ENCODE measurements at regions not wholly inside any gene's neighbourhood (a gene's known extent, or its start where the extent isn't known, plus 50 kb on each side); places are given as distances from the start of the nearest gene placed in this dataset.

DNA sequence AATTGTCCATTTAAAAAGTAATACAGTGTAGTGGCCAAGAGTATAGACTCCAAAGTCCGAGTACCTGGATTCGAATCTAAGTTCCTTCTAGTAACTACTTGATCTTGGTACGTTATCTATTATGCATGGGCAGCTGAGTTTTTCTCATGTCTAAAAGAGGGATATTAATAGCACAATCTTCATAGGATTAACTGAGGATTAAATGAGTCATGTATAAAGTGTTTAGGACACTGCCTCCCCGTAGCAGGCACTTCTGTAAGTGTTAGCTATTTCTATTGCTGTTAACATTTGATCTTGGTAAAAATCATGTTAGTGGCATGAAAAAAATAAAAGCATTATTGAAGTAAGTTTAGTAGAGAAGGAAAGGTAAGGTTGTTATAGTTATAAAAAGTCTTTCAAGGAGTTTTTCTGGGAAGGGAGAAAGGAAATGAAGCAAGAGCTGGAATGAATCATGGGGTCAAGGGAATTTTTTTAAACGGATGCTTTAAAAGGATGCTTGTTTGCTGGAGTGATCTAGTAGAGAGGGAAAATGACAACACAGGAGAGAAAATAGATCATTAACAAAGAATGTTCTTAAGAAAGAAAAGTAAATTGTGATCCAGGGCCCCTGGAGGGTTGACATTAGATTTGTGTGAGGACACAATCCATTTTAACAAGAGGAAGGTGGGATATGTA is 502.2 kb upstream of the USP15 start:
- WGBS (ENCODE audit: insufficient coverage), result 73% methylated on average over 2 of the region's 5 CpGs
- Histone ChIP-seq H3K9me3 (no peaks in the 10 kb centered on the region), H3K36me3 (ENCODE audit: control insufficient read depth in 2 of 2, extremely low read depth in 1 of 2, insufficient read depth in 1 of 2, low read length in 1 of 2) (no peaks in the 10 kb centered on the region), H3K27me3 (replicated peaks in 1 of 2; ENCODE audit: control insufficient read depth in 2 of 2, extremely low read depth in 1 of 2, insufficient read depth in 2 of 2, low read length in 1 of 2) (no peaks in the 10 kb centered on the region), H3K4me3 (ENCODE audit: control insufficient read depth in 1 of 2, extremely low read depth in 1 of 2, low read length in 1 of 2) (no peak overlapping the region), H3K27ac (ENCODE audit: low read length) (no peak overlapping the region), H3K4me1 (ENCODE audit: control insufficient read depth in 1 of 2, extremely low read depth in 1 of 2, insufficient read depth in 2 of 2, low read length in 2 of 2) (no peaks in the 10 kb centered on the region)
- ATAC-seq (replicated peaks in 1 of 4) (no peak), DNase-seq (no peak)
- H3K9me3 Mint-ChIP-seq, result peaks cover 0 to 3% (median 2%) of the 10 kb centered on the region in 3 donors
- POLR2A ChIA-PET, result no interaction called here
- no peaks in the 10 kb centered on the region for H3K27me3 Mint-ChIP-seq
- no peaks in the 10 kb centered on the region for H3K4me1 Mint-ChIP-seq
- no peaks in the 10 kb centered on the region for H3K36me3 Mint-ChIP-seq
- CTCF ChIA-PET, result interaction anchor here in 1 of 2 donors (0.7 kb wide), 1 partner anchor 309 kb away, joined by 3 read pairs; no protein-coding TSS in a partner anchor
- no peak overlapping the region for H3K27ac Mint-ChIP-seq
- H3K4me3 Mint-ChIP-seq, result no peak overlapping the region

DNA sequence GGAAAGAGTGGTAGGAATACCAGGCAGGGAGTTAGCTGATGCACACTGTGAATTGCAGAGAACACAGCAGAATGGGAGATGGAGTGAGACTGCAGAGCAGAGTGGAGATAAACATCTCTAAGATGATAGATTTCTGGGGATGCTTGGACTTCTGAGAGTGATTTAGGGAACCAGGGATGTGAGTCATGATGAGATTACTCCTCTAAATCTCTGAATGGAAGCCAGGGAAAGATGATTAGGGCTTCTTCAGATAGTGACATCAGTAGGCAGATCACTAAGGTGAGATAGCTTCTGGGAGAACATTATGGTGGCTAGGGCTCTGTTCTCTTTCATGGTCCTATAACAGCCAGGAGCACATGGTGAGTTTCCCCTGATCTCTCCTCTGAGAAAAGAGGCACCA is 501.5 kb upstream of the USP15 start:
- Histone ChIP-seq H3K9me3 (no peaks in the 10 kb centered on the region), H3K36me3 (ENCODE audit: control insufficient read depth in 2 of 2, extremely low read depth in 1 of 2, insufficient read depth in 1 of 2, low read length in 1 of 2) (no peaks in the 10 kb centered on the region), H3K27ac (ENCODE audit: low read length) (no peak overlapping the region), H3K4me1 (ENCODE audit: control insufficient read depth in 1 of 2, extremely low read depth in 1 of 2, insufficient read depth in 2 of 2, low read length in 2 of 2) (no peaks in the 10 kb centered on the region), H3K4me3 (ENCODE audit: control insufficient read depth in 1 of 2, extremely low read depth in 1 of 2, low read length in 1 of 2) (no peak overlapping the region), H3K27me3 (replicated peaks in 1 of 2; ENCODE audit: control insufficient read depth in 2 of 2, extremely low read depth in 1 of 2, insufficient read depth in 2 of 2, low read length in 1 of 2) (no peaks in the 10 kb centered on the region)
- no peaks in the 10 kb centered on the region for H3K36me3 Mint-ChIP-seq
- H3K27ac Mint-ChIP-seq, result no peak overlapping the region
- no peaks in the 10 kb centered on the region for H3K4me1 Mint-ChIP-seq
- ChIA-PET CTCF (interaction anchor here in 1 of 2 donors (0.7 kb wide), 1 partner anchor 308 kb away, joined by 3 read pairs; no protein-coding TSS in a partner anchor), POLR2A (no interaction called here)
- no peak overlapping the region for H3K4me3 Mint-ChIP-seq
- H3K27me3 Mint-ChIP-seq, result no peaks in the 10 kb centered on the region
- no peak for ATAC-seq (replicated peaks in 1 of 4)
- peaks cover 0 to 3% (median 2%) of the 10 kb centered on the region in 3 donors for H3K9me3 Mint-ChIP-seq
- DNase-seq, result no peak

DNA sequence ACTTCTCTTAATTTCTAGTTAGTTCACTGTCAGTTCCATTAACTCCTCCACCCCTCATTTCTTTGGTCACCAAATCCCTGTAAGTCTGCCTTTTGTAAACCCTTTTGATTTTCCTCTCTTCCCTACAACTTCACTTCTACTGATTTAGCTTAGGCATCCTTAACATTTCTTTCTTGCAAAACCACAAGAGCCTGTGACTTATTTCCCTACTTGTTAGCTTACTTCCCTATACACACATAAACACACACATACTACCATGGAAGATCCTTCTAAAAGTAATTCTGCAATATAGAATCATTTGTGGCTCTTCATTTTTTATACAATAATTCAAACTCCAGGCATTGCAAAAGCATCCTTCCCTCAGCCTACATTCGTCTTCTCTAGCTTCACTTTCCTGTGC is 494.3 kb upstream of the USP15 start:
- DNase-seq (no peak), ATAC-seq (replicated peaks in 1 of 4) (no peak)
- Histone ChIP-seq H3K4me3 (ENCODE audit: control insufficient read depth in 1 of 2, extremely low read depth in 1 of 2, low read length in 1 of 2) (no peak overlapping the region), H3K27ac (ENCODE audit: low read length) (no peak overlapping the region), H3K36me3 (ENCODE audit: control insufficient read depth in 2 of 2, extremely low read depth in 1 of 2, insufficient read depth in 1 of 2, low read length in 1 of 2) (no peaks in the 10 kb centered on the region), H3K4me1 (ENCODE audit: control insufficient read depth in 1 of 2, extremely low read depth in 1 of 2, insufficient read depth in 2 of 2, low read length in 2 of 2) (no peaks in the 10 kb centered on the region), H3K9me3 (no peaks in the 10 kb centered on the region), H3K27me3 (replicated peaks in 1 of 2; ENCODE audit: control insufficient read depth in 2 of 2, extremely low read depth in 1 of 2, insufficient read depth in 2 of 2, low read length in 1 of 2) (no peaks in the 10 kb centered on the region)
- Mint-ChIP-seq H3K9me3 (peaks cover 4 to 12% (median 10%) of the 10 kb centered on the region in 3 donors), H3K27me3 (no peaks in the 10 kb centered on the region), H3K4me1 (no peaks in the 10 kb centered on the region), H3K36me3 (no peaks in the 10 kb centered on the region), H3K27ac (no peak overlapping the region), H3K4me3 (no peak overlapping the region)
- ChIA-PET POLR2A (no interaction called here), CTCF (no interaction called here)
- 75% methylated on average over 1 of the region's 1 CpG for WGBS (ENCODE audit: insufficient coverage)

GRCh38 chr12:61780435-61780834 is 479.8 kb upstream of the USP15 start:
- Mint-ChIP-seq H3K9me3 (peaks cover 0 to 3% (median 0%) of the 10 kb centered on the region in 3 donors), H3K36me3 (no peaks in the 10 kb centered on the region), H3K27ac (no peak overlapping the region), H3K4me1 (no peaks in the 10 kb centered on the region), H3K27me3 (no peaks in the 10 kb centered on the region), H3K4me3 (no peak overlapping the region)
- Histone ChIP-seq H3K27me3 (replicated peaks in 1 of 2; ENCODE audit: control insufficient read depth in 2 of 2, extremely low read depth in 1 of 2, insufficient read depth in 2 of 2, low read length in 1 of 2) (no peaks in the 10 kb centered on the region), H3K4me1 (ENCODE audit: control insufficient read depth in 1 of 2, extremely low read depth in 1 of 2, insufficient read depth in 2 of 2, low read length in 2 of 2) (no peaks in the 10 kb centered on the region), H3K36me3 (ENCODE audit: control insufficient read depth in 2 of 2, extremely low read depth in 1 of 2, insufficient read depth in 1 of 2, low read length in 1 of 2) (no peaks in the 10 kb centered on the region), H3K9me3 (no peaks in the 10 kb centered on the region), H3K27ac (ENCODE audit: low read length) (no peak overlapping the region), H3K4me3 (ENCODE audit: control insufficient read depth in 1 of 2, extremely low read depth in 1 of 2, low read length in 1 of 2) (no peak overlapping the region)
- 100% methylated on average over 1 of the region's 1 CpG for WGBS (ENCODE audit: insufficient coverage)
- CTCF ChIA-PET, result no interaction called here
- POLR2A ChIA-PET, result no interaction called here
- ATAC-seq (replicated peaks in 1 of 4) (no peak), DNase-seq (no peak)

- POLR2A ChIA-PET, result no interaction called here
- Histone ChIP-seq H3K27me3 (replicated peaks in 1 of 2; ENCODE audit: control insufficient read depth in 2 of 2, extremely low read depth in 1 of 2, insufficient read depth in 2 of 2, low read length in 1 of 2) (no peaks in the 10 kb centered on the region), H3K36me3 (ENCODE audit: control insufficient read depth in 2 of 2, extremely low read depth in 1 of 2, insufficient read depth in 1 of 2, low read length in 1 of 2) (no peaks in the 10 kb centered on the region), H3K9me3 (no peaks in the 10 kb centered on the region), H3K27ac (ENCODE audit: low read length) (no peak overlapping the region), H3K4me1 (ENCODE audit: control insufficient read depth in 1 of 2, extremely low read depth in 1 of 2, insufficient read depth in 2 of 2, low read length in 2 of 2) (no peaks in the 10 kb centered on the region), H3K4me3 (ENCODE audit: control insufficient read depth in 1 of 2, extremely low read depth in 1 of 2, low read length in 1 of 2) (no peak overlapping the region)
- H3K4me1 Mint-ChIP-seq, result no peaks in the 10 kb centered on the region
- peaks cover 0 to 8% (median 4%) of the 10 kb centered on the region in 3 donors for H3K9me3 Mint-ChIP-seq
- ATAC-seq (replicated peaks in 1 of 4) (no peak), DNase-seq (no peak)
- no peaks in the 10 kb centered on the region for H3K36me3 Mint-ChIP-seq
- H3K27ac Mint-ChIP-seq, result no peak overlapping the region
- H3K4me3 Mint-ChIP-seq, result no peak overlapping the region
- H3K27me3 Mint-ChIP-seq, result no peaks in the 10 kb centered on the region
- CTCF ChIA-PET, result no interaction called here
- no CpG with 5 or more reads among the region's 1 CpG for WGBS (ENCODE audit: insufficient coverage)
Measured at GRCh38 chr12:61781021-61781581, 479.1 kb upstream of the USP15 start.

DNA sequence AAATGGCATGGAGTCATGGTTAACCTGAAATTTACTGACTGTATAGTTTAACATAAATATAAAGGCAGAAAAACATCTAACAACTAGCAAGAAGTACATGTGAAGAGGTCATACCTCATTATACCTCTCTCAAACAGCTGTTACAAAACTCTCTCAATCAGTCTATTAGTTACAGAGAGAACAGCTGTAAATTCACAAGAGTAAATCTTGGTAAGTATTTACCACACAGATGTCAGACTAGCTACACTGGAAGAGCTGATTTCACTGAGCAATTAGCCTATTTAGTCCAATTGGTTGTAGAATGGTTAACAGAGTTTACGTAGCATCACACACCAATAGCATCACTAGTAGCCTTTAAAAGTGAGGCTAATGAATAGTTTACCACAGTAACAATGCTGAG is 463.4 kb upstream of the USP15 start:
- no peaks in the 10 kb centered on the region for H3K4me1 ChIP-seq (ENCODE audit: control insufficient read depth in 1 of 2, extremely low read depth in 1 of 2, insufficient read depth in 2 of 2, low read length in 2 of 2)

More for the DNA sequence above, 463.4 kb upstream of the USP15 start:
- H3K4me3 ChIP-seq (ENCODE audit: control insufficient read depth in 1 of 2, extremely low read depth in 1 of 2, low read length in 1 of 2), result no peak overlapping the region
- no CpG with 5 or more reads among the region's 1 CpG for WGBS (ENCODE audit: insufficient coverage)
- H3K9me3 ChIP-seq, result no peaks in the 10 kb centered on the region
- POLR2A ChIA-PET, result no interaction called here
- H3K27me3 ChIP-seq (replicated peaks in 1 of 2; ENCODE audit: control insufficient read depth in 2 of 2, extremely low read depth in 1 of 2, insufficient read depth in 2 of 2, low read length in 1 of 2), result no peaks in the 10 kb centered on the region
- peaks cover 2 to 4% (median 3%) of the 10 kb centered on the region in 3 donors for H3K9me3 Mint-ChIP-seq
- no peaks in the 10 kb centered on the region for H3K36me3 Mint-ChIP-seq
- H3K27me3 Mint-ChIP-seq, result no peaks in the 10 kb centered on the region
- H3K4me3 Mint-ChIP-seq, result no peak overlapping the region
- no peak for DNase-seq
- H3K27ac Mint-ChIP-seq, result no peak overlapping the region
- no peak for ATAC-seq (replicated peaks in 1 of 4)
- CTCF ChIA-PET, result no interaction called here
- no peak overlapping the region for H3K27ac ChIP-seq (ENCODE audit: low read length)
- H3K36me3 ChIP-seq (ENCODE audit: control insufficient read depth in 2 of 2, extremely low read depth in 1 of 2, insufficient read depth in 1 of 2, low read length in 1 of 2), result no peaks in the 10 kb centered on the region
- H3K4me1 Mint-ChIP-seq, result no peaks in the 10 kb centered on the region

Measured in T-cell (primary cell).